CD1c-positive myeloid dendritic cell (primary cell): ENCODE measurements at regions not wholly inside any gene's neighbourhood (a gene's known extent, or its start where the extent isn't known, plus 50 kb on each side); places are given as distances from the start of the nearest gene placed in this dataset.
"Not testable (repeated sequence)": the region's sequence is repeated elsewhere in the genome, so short reads cannot be mapped to it uniquely, and the experiment has no call there.

ENCODE experiments used
- DNase-seq: peaks from one replicate; pipeline ENCODE4 v3.0.0-alpha.2; 2016; ENCODE audit errors: extremely low spot score

GRCh38 chr12:47488888-47489287, 216.9 kb downstream of the RPAP3 start:
- DNase-seq: no peak

- no peak for DNase-seq
Observed at GRCh38 chr12:47481041-47481440, 224.8 kb downstream of the RPAP3 start.

DNA sequence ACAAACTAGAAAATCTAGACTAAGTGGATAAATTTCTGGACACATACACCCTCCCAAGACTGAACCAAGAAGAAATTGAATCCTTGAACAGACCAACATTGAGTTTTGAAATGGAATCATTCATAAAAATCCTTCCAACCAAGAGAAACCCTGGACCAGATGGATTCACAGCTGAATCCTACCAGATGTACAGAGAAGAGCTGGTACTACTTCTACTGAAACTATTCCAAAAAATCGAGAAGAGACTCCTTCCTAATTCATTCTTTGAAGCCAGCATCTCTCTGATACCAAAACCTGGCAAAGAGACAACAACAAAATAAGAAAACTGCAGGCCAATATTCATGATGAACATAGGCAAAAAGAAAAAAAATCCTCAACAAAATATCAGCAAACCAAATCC, 227.4 kb downstream of the RPAP3 start:
- no peak for DNase-seq

GRCh38 chr12:47473091-47473490, 232.7 kb downstream of the RPAP3 start:
- DNase-seq: no peak

- DNase-seq: not testable (repeated sequence)
Observed at GRCh38 chr12:47470349-47470748, 235.5 kb downstream of the RPAP3 start.

GRCh38 chr12:47463918-47464317, 241.9 kb downstream of the RPAP3 start:
- not testable (repeated sequence) for DNase-seq

DNA sequence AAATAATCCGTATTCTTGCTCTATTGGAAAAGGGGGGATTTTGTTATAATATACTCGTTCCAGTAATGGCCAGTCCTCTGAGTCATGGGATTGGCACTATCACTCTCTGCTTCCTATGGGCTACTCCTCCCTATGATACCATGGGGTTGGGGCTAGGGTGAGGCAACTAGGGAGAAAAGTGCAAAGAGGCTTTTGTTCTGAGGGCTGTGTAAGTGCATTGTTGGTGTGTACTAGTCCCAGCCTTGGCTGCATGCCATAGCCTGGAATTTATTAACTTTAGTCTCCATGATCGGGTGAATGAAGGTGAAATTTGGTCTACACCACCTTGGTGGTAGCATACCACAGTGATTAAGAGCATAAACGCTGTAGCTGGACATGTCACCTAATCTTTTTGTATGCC, 247.6 kb downstream of the RPAP3 start:
- no peak for DNase-seq

DNA sequence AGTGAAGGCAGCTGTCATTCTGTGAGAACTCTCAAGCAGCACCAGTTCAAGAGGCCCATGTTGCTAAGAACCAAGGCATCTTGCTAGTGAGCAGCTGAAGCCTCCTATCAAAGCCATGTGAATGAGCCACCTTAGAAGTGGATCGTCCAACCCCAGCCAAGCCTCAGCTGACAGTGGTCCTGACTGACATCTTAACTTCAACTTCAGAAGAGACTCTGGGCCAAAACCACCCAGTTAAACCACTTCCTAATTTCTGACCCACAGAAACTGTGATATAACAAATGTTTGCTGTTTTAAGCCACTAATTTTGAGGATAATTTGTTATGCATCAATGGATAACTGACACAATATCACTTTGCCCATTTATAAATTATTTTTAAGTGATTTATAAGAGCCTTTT, 256.0 kb downstream of the RPAP3 start:
- DNase-seq: no peak

GRCh38 chr12:47442310-47442709, 263.5 kb downstream of the RPAP3 start:
- no peak for DNase-seq

- DNase-seq: no peak
Observed at GRCh38 chr12:47441490-47441889, 264.3 kb downstream of the RPAP3 start.

GRCh38 chr12:47438175-47438574, 267.7 kb downstream of the RPAP3 start:
- no peak for DNase-seq

DNA sequence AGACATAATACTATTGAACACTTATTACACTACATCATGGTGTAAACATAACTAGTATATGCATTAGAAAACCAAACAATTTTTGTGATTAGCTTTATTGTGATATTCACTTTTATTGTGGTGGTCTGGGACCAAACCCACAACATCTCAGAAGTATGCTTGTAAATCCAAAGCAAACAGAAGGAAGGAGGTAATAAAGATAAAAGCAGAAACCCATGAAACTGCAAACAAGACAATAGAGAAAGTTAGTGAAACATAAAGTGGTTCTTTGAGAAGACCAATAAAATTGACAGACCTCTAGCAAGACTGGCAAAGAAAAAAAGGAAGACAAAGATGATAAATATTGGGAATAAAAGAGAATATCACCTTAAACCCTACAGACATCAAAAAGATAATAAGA, 268.3 kb downstream of the RPAP3 start:
- no peak for DNase-seq

DNA sequence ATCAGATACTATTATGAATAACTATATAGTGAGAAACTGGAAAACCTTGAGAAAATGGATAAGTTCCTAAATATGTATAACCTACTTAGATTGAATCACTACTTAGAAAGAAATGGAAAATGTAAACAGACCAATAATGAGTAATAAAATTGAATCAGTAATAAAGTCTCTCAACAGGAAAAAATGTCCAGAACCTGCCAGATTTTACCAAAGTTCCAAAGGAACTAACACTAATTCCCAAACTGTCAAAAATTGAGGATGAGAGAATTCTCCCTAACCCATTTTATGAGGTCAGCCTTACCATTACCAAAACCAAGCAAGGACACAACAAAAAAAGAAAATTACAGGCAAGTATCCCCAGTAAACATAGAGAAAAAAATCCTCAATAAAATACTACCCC, 272.0 kb downstream of the RPAP3 start:
- no peak for DNase-seq

DNA sequence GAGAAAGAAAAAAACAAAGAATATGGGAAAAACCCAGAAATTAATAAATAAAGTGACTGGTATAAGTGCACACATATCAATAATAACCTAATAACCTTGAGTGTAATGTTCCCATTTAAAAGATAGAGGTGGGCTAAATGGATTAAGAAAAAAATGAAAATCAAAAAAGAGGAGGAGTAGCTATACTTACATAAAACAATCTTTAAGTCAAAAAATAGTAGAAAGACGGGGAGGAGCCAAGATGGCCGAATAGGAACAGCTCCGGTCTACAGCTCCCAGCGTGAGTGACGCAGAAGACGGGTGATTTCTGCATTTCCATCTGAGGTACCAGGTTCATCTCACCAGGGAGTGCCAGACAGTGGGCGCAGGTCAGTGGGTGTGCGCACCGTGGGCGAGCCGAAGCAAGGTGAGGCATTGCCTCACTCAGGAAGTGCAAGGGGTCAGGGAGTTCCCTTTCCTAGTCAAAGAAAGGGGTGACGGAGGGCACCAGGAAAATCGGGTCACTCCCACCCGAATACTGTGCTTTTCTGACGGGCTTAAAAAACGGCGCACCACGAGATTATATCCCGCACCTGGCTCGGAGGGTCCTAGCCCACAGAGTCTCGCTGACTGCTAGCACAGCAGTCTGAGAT, 279.0 kb downstream of the RPAP3 start:
- DNase-seq: not testable (repeated sequence)

- DNase-seq: no peak
Observed at GRCh38 chr12:47422611-47423010, 283.2 kb downstream of the RPAP3 start.

DNA sequence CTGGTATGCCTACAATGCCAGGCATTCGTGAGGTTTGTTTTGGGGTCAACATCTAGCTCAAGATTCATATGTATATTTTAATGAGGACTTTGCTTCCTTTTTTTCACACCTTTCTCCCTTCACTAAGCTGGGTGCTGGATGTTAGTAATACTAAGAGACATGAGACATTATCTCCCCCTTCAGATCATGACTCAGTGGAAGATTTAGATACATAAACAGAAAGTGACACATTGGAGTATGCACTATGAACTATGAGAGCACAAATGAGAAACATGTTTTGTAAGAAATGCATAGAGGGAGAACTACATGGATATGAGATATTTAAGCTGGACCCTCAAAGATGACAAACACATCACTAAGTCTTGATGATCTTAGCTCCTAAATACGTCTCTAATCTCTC, 286.3 kb downstream of the RPAP3 start:
- DNase-seq: no peak

GRCh38 chr12:47417955-47418354, 287.9 kb downstream of the RPAP3 start:
- DNase-seq: no peak

DNA sequence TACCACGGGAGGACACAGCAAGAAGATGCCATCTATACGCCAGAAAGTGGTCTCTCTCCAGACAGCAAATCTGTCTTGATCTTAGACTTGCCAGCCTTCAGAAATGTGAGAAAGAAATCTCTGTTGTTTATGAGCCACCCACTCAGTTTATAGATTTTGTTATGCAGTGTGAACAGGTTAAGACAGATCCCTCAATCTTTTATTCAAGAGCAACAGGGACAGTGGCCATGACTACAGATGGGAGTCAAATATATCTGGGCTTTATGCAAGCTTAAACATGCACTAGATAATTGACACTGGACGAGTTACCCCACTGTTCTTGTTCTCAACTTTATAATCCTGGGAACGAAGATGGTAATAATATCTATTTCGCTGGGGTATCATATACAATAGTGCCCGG, 288.7 kb downstream of the RPAP3 start:
- no peak for DNase-seq

DNA sequence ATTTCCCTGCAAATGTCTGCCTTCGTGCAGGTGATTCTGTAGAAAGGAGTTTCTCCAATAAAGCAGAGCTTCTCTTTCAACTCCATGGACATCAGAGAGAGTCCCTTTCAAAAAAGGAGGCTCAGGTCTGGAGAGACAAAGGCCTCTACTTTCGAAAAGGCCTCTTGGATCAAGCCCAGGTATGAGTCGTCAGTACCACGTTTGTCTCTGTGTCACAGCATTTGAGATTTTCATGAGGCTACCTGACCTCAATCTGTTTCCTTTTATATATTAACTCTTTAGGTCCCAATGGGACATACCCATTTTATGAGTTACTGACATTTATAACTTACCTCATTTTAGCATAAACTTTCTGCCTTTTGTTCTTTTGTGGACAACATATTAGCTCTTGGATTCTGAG, 290.8 kb downstream of the RPAP3 start:
- DNase-seq: no peak

GRCh38 chr12:47414511-47414910, 291.3 kb downstream of the RPAP3 start:
- no peak for DNase-seq

GRCh38 chr12:47413806-47414205, 292.0 kb downstream of the RPAP3 start:
- DNase-seq: no peak

DNA sequence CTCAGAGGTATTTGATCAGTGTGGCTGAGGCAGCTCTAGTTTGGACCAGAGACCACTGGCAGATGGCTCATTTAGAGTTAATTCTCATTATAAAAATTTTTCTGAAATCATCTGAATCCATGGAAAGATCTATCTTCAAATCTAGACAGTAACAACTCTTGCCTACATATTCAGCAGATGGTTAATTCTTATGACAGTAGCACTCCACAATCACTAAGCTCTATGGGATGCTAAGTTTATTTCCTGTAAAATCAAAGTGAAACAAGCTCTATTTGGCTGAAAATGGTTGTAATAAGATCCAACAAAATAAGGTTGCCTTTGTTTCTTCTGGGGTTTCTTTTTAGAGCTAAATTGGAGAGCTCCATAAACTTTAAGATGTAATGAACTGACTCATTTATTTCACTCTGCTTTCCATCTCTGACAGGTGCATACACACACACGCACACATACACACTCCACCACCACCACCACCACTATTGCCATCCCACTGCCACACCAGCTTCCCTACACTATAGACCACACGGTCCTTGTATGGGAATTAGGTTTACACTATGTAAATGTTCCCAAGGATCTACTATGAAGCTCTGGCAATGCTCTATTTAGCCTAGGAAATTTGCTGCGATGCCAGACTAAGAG, 293.1 kb downstream of the RPAP3 start:
- no peak for DNase-seq

DNA sequence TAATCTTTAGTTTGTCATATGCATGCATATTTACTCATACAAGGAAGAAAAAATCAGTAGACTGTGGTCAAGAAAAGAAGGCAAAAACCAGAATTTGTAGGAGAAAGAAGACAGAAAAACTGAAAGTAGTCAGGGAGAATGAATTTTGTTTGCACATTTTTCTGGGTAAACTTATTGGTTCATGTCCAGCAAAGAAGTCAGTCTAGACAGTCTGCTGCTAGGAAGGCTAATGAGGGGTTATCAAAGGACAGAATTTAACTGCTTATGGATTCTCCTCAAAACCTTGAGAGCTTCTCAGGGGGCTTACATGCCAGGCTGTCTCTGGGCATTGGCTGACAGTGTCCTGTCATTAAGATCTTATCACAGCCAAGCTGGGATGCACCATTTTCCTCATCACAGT, 293.9 kb downstream of the RPAP3 start:
- DNase-seq: no peak

GRCh38 chr12:47410862-47411261, 295.0 kb downstream of the RPAP3 start:
- DNase-seq: no peak
